Coronary artery (tissue), 2 donors: ENCODE measurements at regions not wholly inside any gene's neighbourhood (a gene's known extent, or its start where the extent isn't known, plus 50 kb on each side); places are given as distances from the start of the nearest gene placed in this dataset.
"Not testable (repeated sequence)": the region's sequence is repeated elsewhere in the genome, so short reads cannot be mapped to it uniquely, and the experiment has no call there.

Source experiments
- DNase-seq: peaks from one replicate; pipeline ENCODE4 v3.0.0-alpha.2; 2017; ENCODE audit warnings: low spot score
- H3K27ac ChIP-seq, 2 donors: fragments of 200-600 bp; sonication (generic); one replicate each; pipeline ENCODE4 v1.5.1; 2016 to 2019
- H3K4me3 ChIP-seq: fragments of 200-600 bp; sonication (generic); 2 replicates; pipeline ENCODE4 v1.5.1; 2016; ENCODE audit warnings: mild to moderate bottlenecking, moderate library complexity
- CTCF ChIP-seq: fragments of 200-600 bp; sonication (generic); IDR thresholded peaks from one replicate; pipeline ENCODE4 v1.5.1; 2019; ENCODE audit warnings: antibody characterized with exemption

GRCh38 chr11:14584035-14584363 is 59.6 kb upstream of the PDE3B start:
- Histone ChIP-seq H3K27ac (no peak overlapping the region), H3K4me3 (no peak overlapping the region)
- no peak for DNase-seq
- TF ChIP-seq CTCF: no peak

- Histone ChIP-seq H3K27ac (no peak overlapping the region), H3K4me3 (no peak overlapping the region)
- TF ChIP-seq CTCF: no peak
- DNase-seq: no peak
Measured at GRCh38 chr11:14584595-14584994, 59.0 kb upstream of the PDE3B start.

GRCh38 chr11:14585438-14585837 is 58.2 kb upstream of the PDE3B start:
- H3K4me3 ChIP-seq: no peak overlapping the region
- no peak overlapping the region for H3K27ac ChIP-seq
- TF ChIP-seq CTCF: no peak
- DNase-seq: no peak

- H3K4me3 ChIP-seq: no peak overlapping the region
- TF ChIP-seq CTCF: no peak
- no peak for DNase-seq
- peak overlapping the region in 1 of 2 donors; percentile 9 for H3K27ac ChIP-seq
Measured at GRCh38 chr11:14587258-14587657, 56.3 kb upstream of the PDE3B start.

GRCh38 chr11:14588681-14589080 is 54.9 kb upstream of the PDE3B start:
- Histone ChIP-seq H3K4me3 (no peak overlapping the region), H3K27ac (no peak overlapping the region)
- no peak for TF ChIP-seq CTCF
- no peak for DNase-seq

GRCh38 chr11:14589421-14589820 is 54.2 kb upstream of the PDE3B start:
- no peak for TF ChIP-seq CTCF
- no peak for DNase-seq
- Histone ChIP-seq H3K4me3 (no peak overlapping the region), H3K27ac (no peak overlapping the region)

GRCh38 chr11:14591046-14591445 is 52.6 kb upstream of the PDE3B start:
- DNase-seq, H3K4me3 ChIP-seq, H3K27ac ChIP-seq: not testable (repeated sequence)

- DNase-seq: no peak
- TF ChIP-seq CTCF: no peak
- H3K27ac ChIP-seq: no peak overlapping the region
- no peak overlapping the region for H3K4me3 ChIP-seq
Measured at GRCh38 chr11:14593671-14594070, 49.9 kb upstream of the PDE3B start.
